Esophagus muscularis mucosa (tissue), 4 donors: ENCODE measurements at regions not wholly inside any gene's neighbourhood (a gene's known extent, or its start where the extent isn't known, plus 50 kb on each side); places are given as distances from the start of the nearest gene placed in this dataset.
"Not testable (repeated sequence)": the region's sequence is repeated elsewhere in the genome, so short reads cannot be mapped to it uniquely, and the experiment has no call there.

Source experiments
- DNase-seq: peaks from one replicate; pipeline ENCODE4 v3.0.0-alpha.2; 2017; ENCODE audit errors: extremely low spot score
- H3K27ac ChIP-seq, 4 donors: fragments of 200-600 bp; sonication (generic); replicated peaks in 1 of 4; 1 replicate in 3 of 4; 2 replicates in 1 of 4; pipeline ENCODE4 v1.5.1; 2016 to 2019; ENCODE audit warnings: mild to moderate bottlenecking in 1 of 4
- H3K27me3 ChIP-seq, 4 donors: fragments of 200-600 bp; sonication (generic); one replicate each; pipeline versions ENCODE4 v1.5.1 to v1.6.0; 2016 to 2019
- H3K36me3 ChIP-seq, 4 donors: fragments of 200-600 bp; sonication (generic); one replicate each; pipeline ENCODE4 v1.5.1; 2016 to 2019
- H3K4me1 ChIP-seq, 4 donors: fragments of 200-600 bp; sonication (generic); one replicate each; pipeline ENCODE4 v1.5.1; 2016 to 2019
- H3K4me3 ChIP-seq, 4 donors: fragments of 200-600 bp; sonication (generic); 1 replicate in 2 of 4; 2 replicates in 2 of 4; pipeline ENCODE4 v1.5.1; 2016 to 2019; ENCODE audit warnings: mild to moderate bottlenecking in 4 of 4, moderate library complexity in 1 of 4
- H3K9me3 ChIP-seq, 4 donors: fragments of 200-600 bp; sonication (generic); 1 replicate in 3 of 4; 2 replicates in 1 of 4; pipeline ENCODE4 v1.5.1; 2016 to 2019
- EP300 ChIP-seq: sonication (generic); formaldehyde crosslinking; IDR thresholded peaks from one replicate; pipeline ENCODE4 v1.6.1; 2017; ENCODE audit warnings: antibody characterized with exemption
- POLR2A ChIP-seq: fragments of 450-650 bp; IDR thresholded peaks from one replicate; pipeline ENCODE4 v1.6.1; 2017; ENCODE audit warnings: antibody characterized with exemption, moderate library complexity, mild to moderate bottlenecking, low read depth
- POLR2AphosphoS5 ChIP-seq, 2 donors: sonication (generic); formaldehyde crosslinking; IDR thresholded peaks; one replicate each; pipeline ENCODE4 v1.6.1; 2017; ENCODE audit warnings: antibody characterized with exemption in 2 of 2
- WGBS: methylation state at CpG from one replicate; pipeline ENCODE4 v1.1.5; 2018; 5-methylcytosine and 5-hydroxymethylcytosine counted together
- intact Hi-C: fragments of 100-400 bp; cut with DNase I; formaldehyde crosslinking; loops from one replicate; pipeline ENCODE4 v1.15.1; 2023
- TF ChIP-seq, protein P1 (sequence below), 3 experiments: fragments of 200-600 bp in 2 of 3; fragments of 450-650 bp in 1 of 3; sonication (generic) in 2 of 3; IDR thresholded peaks; one replicate each; pipeline ENCODE4 v1.5.1; 2017 to 2019; ENCODE audit warnings: antibody characterized with exemption in 3 of 3, mild to moderate bottlenecking in 2 of 3, moderate library complexity in 1 of 3

DNA sequence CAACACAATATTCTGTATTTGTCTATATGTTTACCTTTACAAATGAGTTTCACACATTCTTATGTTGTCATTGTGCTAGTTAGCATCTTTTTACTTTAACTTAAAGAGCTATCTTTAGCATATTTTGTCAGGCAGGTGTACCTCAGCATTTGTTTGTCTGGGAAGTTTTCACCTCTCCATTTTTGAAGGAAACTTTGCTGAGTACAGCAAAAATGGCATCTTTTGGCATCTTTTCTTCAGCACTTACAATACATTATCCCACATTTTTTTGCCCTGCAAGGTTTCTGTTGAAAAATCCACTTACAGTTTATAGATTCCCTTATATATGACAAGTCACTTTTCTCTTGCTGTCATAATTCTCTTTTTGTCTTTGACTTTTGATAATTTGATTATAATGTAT is 171.3 kb upstream of the XIRP2 start:
- Histone ChIP-seq H3K27me3 (no peaks in the 10 kb centered on the region), H3K36me3 (no peaks in the 10 kb centered on the region), H3K4me3 (no peak overlapping the region), H3K9me3 (peaks cover 0 to 5% (median 0%) of the 10 kb centered on the region in 4 donors), H3K4me1 (no peaks in the 10 kb centered on the region), H3K27ac (no peak overlapping the region)
- intact Hi-C loops, result no loop called here
- no peak for DNase-seq
- TF ChIP-seq EP300 (no peak), POLR2AphosphoS5 (IDR thresholded peaks at IDR 0.05) (no peak), POLR2A (no peak)
- TF ChIP-seq, protein P1, sequence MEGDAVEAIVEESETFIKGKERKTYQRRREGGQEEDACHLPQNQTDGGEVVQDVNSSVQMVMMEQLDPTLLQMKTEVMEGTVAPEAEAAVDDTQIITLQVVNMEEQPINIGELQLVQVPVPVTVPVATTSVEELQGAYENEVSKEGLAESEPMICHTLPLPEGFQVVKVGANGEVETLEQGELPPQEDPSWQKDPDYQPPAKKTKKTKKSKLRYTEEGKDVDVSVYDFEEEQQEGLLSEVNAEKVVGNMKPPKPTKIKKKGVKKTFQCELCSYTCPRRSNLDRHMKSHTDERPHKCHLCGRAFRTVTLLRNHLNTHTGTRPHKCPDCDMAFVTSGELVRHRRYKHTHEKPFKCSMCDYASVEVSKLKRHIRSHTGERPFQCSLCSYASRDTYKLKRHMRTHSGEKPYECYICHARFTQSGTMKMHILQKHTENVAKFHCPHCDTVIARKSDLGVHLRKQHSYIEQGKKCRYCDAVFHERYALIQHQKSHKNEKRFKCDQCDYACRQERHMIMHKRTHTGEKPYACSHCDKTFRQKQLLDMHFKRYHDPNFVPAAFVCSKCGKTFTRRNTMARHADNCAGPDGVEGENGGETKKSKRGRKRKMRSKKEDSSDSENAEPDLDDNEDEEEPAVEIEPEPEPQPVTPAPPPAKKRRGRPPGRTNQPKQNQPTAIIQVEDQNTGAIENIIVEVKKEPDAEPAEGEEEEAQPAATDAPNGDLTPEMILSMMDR (IDR thresholded peaks at IDR 0.05), result no peak

DNA sequence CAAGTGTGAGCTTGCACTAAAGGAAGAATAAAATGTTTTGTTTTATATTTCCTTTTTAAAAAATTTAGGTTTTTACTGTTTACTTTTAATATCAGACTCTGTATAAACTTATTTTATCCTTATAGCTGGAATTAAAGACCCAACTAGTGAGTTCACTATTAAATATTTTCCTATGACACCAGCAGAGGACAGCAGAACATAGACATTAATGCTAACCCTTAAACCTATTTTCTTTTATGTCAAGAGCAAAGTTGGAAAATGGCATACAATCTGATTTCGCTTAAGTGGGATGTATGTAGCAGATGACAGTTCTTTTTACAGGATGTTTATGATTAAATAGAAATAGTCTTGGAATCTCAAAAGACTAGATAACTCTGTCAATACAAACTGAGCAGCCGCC is 188.2 kb upstream of the XIRP2 start:
- Histone ChIP-seq H3K27me3 (peaks cover 0 to 6% (median 0%) of the 10 kb centered on the region in 4 donors), H3K4me3 (no peak overlapping the region), H3K9me3 (no peaks in the 10 kb centered on the region), H3K27ac (no peak overlapping the region), H3K4me1 (no peaks in the 10 kb centered on the region), H3K36me3 (no peaks in the 10 kb centered on the region)
- intact Hi-C loops, result no loop called here
- DNase-seq, result no peak
- WGBS, result 74% methylated on average over 2 of the region's 2 CpGs
- no peak for TF ChIP-seq EP300
- TF ChIP-seq, protein P1 (IDR thresholded peaks at IDR 0.05), result peak in 1 of 3 experiments; percentile 20

DNA sequence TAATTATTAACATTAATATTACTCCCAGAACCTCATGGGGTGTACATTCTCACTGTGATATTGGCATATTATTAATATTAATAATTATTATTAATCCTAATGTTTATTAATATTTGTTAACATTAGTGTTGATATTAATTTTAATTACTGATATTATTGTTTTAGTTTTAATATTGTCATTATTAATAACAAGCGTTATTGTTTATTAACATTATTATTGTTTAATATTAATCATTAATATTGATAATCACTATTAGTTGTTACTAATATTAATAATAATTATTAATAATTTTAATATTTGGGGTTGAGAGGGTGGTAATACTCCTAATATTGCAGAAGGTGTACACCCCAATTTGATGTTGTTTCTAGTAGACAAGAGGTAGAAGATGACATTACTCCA is 193.1 kb upstream of the XIRP2 start:
- Histone ChIP-seq H3K36me3 (no peaks in the 10 kb centered on the region), H3K4me3 (no peak overlapping the region), H3K4me1 (no peaks in the 10 kb centered on the region), H3K27ac (no peak overlapping the region), H3K27me3 (peaks cover 0 to 6% (median 0%) of the 10 kb centered on the region in 4 donors), H3K9me3 (peaks cover 0 to 3% (median 0%) of the 10 kb centered on the region in 4 donors)
- TF ChIP-seq, protein P1 (IDR thresholded peaks at IDR 0.05), result no peak
- TF ChIP-seq POLR2AphosphoS5 (IDR thresholded peaks at IDR 0.05) (no peak), EP300 (no peak), POLR2A (no peak)
- intact Hi-C loops, result no loop called here
- 59% methylated on average over 1 of the region's 1 CpG for WGBS
- DNase-seq, result no peak

DNA sequence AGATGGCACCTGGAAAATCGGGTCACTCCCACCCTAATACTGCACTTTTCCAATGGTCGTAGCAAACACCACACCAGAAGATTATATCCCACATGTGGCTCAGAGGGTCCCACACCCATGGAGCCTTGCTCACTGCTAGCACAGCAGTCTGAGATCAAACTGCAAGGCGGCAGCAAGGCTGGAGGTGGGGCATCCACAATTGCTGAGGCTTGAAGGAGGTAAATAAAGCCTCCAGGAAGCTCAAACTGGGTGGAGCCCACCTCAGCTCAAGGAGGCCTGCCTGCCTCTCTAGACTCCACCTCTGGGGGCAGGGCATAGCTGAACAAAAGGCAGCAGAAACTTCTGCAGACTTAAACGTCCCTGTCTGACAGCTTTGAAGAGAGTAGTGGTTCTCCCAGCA is 192.0 kb upstream of the SCN7A start:
- WGBS, result 60% methylated on average over 2 of the region's 4 CpGs
- intact Hi-C loops, H3K27ac ChIP-seq, DNase-seq, H3K27me3 ChIP-seq, H3K36me3 ChIP-seq, H3K4me1 ChIP-seq, H3K4me3 ChIP-seq, H3K9me3 ChIP-seq: not testable (repeated sequence)

DNA sequence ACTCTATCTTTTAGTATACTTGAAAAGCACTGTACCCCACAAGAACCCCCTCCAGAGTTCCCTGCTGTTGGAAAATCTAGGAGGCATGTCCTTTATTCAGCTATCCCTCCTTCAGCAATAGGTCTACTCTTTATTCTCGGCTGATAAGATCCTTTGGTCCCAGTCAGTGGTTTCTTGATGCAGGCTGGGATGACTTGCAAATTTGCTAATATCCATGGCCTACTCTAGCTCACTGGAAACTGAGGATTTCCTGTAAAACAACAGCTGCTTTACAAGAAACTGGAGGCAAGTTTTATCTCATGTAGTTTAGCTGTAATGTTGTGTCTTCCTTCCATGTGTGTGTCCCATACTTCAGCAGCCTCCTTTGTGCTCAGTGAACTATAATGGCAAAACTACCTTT is 183.9 kb upstream of the SCN7A start:
- TF ChIP-seq POLR2AphosphoS5 (IDR thresholded peaks at IDR 0.05) (no peak), POLR2A (no peak), EP300 (no peak)
- TF ChIP-seq, protein P1 (IDR thresholded peaks at IDR 0.05), result no peak
- Histone ChIP-seq H3K27ac (no peak overlapping the region), H3K4me3 (no peak overlapping the region), H3K27me3 (no peaks in the 10 kb centered on the region), H3K4me1 (no peaks in the 10 kb centered on the region), H3K36me3 (no peaks in the 10 kb centered on the region), H3K9me3 (no peaks in the 10 kb centered on the region)
- whole genome bisulfite sequencing, result 50% methylated on average over 1 of the region's 1 CpG
- no peak for DNase-seq
- intact Hi-C loops, result no loop called here
